GM19035 (cell line): ENCODE measurements at regions not wholly inside any gene's neighbourhood (a gene's known extent, or its start where the extent isn't known, plus 50 kb on each side); places are given as distances from the start of the nearest gene placed in this dataset.
"Not testable (repeated sequence)": the region's sequence is repeated elsewhere in the genome, so short reads cannot be mapped to it uniquely, and the experiment has no call there.

Experiments
- ATAC-seq: cut with Tn5 transposase; IDR thresholded peaks from one replicate; pipeline ENCODE4 v1.9.1; 2021; ENCODE audit not compliant: unreplicated experiment

DNA sequence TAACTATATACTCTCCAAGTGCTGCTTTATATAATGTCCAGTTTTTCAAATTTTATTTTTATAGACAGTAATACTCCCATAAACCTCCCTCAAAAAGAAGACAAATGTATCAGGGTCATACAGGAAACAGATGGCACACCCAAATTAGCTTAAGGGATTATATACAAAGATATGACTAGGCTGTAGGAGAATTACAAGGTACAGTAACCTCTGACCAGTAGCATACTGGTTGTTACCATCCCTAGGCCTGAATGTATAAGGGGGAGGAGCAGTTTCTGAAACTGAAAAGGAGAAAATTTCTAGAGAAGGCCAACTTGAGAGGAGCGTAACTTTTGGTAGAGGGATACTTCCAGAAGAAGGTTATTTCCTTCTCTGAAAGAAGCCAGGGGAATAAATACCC, 122.6 kb upstream of the NBPF19 start:
- not testable (repeated sequence) for ATAC-seq

DNA sequence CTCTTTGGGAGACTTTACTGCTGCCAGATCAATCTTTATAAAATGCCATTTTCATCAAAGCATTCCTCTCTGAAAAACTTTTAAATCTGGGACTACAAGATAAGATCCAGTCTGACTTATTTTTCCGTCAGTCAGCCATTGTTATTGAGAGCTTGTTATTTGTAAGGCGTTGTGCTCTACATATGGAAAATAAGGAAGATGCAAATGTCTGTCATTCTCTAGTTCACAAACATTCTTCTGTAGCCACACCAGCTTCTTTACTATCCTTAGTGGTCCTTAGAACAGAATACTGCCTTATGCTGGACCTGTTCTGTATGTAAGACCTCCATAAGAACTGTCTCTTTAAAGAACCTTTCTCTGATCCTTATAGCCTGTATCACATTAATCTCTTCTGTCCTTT, 120.3 kb upstream of the NBPF19 start:
- not testable (repeated sequence) for ATAC-seq

DNA sequence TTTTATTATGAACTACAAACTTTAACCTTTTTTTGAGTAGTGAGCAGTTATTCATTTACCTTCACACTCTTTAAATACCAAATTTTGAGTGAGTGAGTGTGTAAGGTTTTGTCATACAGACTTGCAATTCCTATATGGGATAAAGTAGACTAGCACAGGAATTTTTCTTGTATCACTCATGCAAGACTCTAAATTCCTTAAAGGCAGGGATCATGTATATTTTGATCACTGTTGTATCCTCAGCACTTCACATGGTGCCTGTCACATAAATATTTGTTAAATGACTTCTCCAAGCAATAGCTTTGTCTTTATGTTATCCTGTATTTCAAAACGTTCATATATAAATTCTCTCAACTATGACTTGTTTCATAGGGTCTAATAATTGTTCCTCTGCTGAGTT, 119.1 kb upstream of the NBPF19 start:
- not testable (repeated sequence) for ATAC-seq

DNA sequence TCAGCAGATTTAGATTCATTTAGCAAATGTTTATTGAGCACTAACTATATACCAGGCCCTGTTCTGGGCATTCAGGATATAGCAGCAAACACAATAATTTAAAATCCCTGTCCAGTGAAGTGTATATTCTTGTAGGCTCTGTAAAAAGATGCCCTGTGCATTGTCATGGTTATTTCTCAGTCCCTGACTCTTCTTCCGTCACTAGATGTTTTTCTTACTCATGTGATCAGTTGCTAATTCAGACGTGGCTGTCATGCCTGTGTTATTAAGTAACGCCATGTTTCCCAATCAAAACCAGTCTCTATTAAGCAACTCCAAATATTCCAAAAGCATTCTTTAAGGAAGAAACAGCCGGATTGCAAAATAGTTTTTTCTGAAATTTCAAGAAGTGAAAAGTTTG, 118.7 kb upstream of the NBPF19 start:
- not testable (repeated sequence) for ATAC-seq

DNA sequence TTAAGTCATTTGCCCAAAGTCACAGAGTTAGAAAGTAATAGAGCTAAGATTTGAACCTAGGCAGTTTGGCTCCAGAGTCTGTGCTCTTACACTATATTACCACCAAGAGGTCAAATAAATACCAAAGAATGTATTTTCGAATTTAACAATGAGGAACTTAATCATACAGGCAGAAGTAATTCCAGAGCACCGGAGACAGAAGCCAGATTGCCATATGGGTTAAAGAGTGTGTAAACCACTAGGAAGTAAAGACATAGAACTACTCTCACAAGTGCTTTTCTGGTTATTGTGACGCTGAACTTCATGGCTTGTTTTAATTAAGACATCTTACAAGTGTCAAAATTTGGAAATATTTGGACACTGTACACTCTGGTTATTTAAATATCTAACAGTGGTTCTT, 114.5 kb upstream of the NBPF19 start:
- not testable (repeated sequence) for ATAC-seq

DNA sequence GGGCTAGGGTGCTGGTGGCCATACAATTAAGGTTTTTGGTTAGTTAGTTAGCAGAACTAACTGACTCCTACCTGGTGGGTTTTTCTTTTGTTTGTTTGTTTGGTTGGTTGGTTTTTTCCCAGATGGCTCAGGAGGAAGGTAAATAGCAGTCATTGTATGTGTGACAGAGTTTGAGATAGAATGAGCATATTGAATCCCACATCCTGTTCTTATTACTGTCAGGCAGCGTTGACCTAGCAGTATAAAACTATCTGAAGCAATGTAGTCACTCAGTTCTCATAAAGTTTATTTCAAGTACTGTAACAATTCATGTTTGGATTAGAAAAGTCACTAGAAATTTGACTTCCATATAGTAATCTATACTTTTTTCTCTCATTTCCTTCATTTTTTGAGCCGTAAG, 113.5 kb upstream of the NBPF19 start:
- not testable (repeated sequence) for ATAC-seq

DNA sequence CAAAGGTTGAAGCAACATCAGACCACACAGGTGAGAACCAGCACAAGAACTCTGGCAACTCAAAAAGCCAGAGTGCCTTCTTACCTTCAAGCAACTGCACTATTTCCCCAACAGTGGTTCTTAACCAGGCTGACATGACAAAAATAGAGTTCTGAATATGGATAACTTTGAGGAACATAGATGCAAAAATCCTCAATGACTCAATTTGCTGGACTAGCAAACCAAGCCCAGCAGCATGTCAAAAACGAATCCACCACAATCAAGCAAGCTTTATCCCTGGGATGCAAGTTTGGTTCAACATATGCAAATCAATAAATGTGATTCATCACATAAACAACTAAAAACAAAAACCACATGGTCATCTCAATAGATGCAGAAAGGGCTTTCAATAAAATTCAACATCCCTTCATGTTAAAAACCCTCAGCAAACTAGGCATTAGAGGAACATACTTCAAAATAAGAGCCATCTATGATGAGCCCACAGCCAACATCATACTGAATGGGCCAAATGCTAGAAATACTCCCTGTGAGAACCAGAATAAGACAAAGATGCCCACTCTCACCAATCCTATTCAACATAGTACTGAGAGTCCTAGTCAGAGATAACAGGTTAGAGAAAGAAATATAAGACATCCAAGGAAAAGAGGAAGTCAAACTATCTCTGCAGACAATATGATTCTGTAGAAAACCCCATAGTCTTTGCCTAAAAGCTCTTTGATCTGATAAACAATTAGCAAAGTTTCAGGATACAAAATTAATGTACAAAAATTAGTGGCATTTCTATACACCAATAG, 110.5 kb upstream of the NBPF19 start:
- not testable (repeated sequence) for ATAC-seq

DNA sequence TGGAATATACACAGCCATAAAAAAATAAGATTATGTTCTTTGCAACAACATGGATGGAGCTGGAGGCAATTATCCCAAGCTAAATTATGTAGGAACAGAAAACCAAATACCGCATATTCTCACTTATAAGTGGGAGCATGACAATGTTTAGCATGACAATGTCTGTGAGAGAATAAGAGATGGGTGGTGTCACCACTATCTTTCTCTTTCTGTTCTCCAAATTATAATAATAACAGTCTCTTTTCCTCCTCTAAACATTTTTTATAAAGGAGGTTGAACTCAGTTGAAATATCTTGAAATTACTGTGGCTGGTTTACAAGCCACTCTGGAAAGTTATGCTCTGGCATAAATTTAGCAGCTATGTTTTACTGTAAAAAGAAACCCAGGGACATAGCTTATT, 108.4 kb upstream of the NBPF19 start:
- ATAC-seq: not testable (repeated sequence)

DNA sequence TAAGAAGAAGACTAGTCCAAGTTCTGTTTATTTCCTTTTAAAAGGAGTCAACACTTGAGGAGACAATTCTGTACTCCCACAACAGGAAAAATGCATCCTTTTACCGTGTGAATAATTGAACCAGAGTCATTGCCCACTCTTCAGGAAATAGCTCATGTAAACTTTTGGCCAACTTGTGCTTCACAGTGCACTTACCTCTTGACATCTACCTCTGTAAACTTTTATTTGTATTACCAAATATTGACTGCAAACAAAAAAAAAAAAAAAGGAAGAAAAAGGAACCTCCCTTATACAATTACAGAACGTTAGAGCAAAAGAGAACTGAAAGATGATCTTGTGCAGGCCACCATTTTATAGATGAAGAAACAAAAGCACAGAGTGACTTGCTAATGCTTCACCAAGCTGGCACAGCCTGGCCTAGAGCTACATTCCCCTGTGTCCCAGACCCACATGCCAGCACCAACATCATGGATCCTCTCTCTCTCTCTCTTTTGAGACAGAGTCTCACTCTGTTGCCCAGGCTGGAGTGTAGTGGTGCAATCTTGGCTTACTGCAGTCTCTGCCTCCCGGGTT, 107.3 kb upstream of the NBPF19 start:
- ATAC-seq: not testable (repeated sequence)

DNA sequence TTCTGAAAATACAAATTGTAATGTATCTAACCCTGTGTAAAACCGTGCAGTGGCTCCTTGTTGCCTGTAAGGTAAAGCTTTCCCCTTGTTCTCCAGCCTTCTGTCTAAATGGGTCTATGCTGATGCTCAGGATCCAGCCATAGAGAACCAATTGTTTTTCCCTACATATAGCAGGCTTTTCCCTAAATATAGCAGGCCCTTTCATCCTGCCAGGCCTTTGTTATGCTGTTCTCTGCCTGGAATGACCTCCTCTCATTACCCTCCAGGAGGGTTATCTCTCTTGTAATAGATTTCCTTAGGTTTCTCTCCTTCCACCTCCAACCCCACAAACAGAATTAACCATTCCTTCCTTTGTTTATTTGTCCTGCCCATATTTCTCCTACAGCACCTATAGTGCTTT, 106.5 kb upstream of the NBPF19 start:
- ATAC-seq: not testable (repeated sequence)

DNA sequence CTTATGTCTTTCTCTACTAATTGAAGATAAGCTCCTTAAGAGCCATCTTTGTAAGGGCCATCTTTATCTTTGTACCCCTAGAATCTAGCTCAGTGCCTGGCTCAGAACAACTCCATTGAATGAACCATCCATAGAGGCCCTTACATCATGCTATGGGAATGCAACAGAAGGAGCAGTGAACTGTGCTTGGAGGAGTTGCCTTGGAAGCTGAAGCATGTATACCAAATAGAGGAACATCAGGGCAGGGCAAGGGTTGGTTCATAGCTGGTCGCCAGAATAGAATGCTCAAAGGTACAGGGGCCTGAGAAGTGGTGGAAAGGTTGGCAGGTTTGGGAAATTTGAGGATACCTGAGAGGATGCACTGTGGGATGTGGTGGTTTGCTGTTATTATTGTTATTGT, 105.8 kb upstream of the NBPF19 start:
- ATAC-seq: not testable (repeated sequence)

DNA sequence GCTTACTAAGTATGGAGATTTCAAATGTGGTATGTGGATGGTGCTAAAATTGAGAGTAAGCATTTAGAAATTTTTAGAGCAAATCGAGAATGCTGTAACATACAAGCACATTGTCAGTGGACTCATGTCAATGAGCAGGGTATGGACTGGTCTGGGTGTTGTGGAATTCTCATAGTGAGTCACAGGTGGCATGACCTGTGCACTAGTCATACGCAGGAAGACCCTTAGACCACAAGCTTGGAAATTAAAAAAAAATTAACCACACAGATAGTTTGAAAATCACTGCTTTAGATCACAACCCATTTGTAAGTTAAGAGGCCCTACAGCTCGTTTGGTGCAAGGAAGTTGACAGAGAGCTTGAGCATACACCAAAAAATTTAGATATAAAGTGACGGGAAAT, 102.9 kb upstream of the NBPF19 start:
- ATAC-seq: not testable (repeated sequence)

DNA sequence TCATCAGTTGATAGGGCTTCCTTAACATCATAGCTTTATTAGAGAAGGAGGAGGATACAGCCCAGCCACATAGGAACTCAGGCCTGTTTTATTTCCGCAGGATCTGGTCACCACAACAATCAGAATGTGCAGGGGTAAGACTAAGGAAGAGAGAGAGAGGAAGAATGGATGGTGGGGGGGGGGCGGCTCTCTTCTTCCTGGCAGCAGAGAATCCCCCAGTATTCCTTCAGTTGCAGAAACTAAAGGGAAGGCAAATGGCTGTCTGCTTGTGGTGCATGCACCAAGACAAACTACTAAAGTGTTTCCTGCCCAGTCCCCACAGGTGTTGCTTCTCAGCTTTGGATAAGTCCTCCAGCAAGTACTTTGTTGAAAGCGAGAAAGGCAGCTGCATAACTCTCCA, 96.4 kb upstream of the NBPF19 start:
- not testable (repeated sequence) for ATAC-seq

DNA sequence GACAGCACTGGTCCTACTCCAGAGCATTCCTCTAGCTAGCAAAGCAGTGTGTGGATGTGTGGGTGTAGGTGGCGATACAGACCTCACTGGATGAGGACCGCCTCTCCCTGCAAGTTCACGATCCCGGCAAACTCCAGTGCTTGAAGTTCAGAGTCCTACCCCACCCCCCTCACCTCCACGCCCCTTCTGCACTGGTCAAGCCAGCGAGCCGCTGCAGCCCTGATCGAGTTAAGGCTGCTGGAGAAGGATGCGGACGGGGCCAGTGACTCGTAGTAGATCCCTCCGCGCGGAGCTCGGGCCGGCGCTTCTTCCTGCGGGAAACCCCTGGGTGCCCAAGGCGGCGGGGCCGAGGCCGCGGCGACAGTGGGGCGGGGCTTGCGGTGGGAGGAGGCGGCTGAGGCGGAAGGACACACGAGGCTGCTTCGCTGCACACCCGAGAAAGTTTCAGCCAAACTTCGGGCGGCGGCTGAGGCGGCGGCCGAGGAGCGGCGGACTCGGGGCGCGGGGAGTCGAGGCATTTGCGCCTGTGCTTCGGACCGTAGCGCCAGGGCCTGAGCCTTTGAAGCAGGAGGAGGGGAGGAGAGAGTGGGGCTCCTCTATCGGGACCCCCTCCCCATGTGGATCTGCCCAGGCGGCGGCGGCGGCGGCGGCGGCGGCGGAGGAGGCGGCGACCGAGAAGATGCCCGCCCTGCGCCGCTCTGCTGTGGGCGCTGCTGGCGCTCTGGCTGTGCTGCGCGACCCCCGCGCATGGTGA, 84.5 kb upstream of the NBPF19 start:
- not testable (repeated sequence) for ATAC-seq

DNA sequence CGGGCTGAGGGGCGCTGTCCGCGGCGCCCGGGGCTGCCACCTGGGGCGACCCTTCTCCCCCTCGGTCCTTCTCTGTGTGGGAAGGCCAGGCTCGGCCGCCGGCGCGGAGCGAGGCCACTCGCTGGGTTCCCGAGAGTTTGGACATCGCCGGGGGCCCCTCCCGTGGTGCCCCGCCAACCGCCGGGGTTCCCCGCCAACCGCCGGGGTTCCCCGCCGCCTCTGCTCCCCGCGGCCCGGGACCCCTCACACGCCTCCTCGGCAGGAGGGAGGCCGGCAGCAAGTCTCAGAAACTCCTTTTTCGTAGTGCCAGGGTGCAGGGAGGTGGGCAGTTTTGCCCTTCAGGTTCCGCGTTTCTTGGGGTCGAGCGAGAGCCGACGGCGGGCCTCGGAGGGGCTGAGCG, 83.9 kb upstream of the NBPF19 start:
- not testable (repeated sequence) for ATAC-seq

DNA sequence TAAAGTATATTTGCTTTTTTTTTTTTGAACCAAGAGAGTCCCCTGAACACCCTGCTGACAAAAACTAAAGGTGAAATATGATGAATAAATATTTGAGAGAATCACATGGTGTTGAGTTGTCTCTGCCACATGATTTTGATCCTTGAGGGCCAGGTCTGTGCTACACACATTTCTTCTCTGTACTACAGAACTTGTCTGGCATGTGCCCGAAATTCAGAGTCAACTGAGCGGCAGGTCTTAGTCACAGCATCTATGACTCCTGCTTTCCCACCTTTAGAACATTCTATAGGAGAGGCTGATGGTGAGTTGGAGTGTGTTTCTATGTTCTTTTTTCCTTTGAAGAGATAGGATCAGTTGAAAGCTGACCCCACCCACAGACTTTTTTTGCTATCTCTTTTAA, 79.0 kb upstream of the NBPF19 start:
- ATAC-seq: not testable (repeated sequence)

DNA sequence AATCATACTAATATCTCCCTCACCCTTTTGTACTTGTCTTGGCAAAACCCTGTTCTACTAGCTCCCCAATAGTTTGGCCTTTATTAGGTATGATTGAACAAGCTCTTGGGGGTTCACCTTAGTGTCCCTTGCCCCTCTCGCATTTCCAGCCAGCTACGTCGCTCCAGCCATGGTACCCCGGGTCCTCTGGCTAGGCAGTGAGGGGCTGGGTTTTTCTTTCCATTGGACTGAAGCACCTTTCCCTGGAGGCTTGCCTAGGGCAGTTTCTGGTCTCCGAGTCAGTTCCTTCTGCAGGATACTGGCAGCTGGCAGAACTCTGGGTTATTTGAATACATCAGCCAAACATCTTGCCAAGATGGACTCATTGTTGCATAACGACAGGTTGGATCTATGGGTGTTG, 76.3 kb upstream of the NBPF19 start:
- ATAC-seq: not testable (repeated sequence)

DNA sequence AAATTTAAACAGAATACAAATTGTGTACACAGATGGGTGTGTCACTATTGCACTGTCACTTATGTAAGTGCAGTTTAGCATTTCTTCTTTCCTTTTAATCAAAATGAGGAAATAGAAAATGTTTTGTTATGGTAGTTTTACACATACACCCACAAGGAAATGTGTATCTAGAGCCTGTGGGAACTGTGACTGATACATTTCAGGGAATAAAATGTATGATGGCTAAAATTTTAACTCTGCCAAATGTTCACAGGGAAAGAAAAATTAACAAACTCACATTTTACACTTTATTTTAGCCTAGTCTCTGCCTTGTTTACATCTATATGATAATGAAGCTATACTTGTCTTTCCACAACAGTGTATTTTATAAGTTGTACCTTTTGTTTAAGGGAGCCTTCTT, 66.4 kb upstream of the NBPF19 start:
- ATAC-seq: not testable (repeated sequence)

DNA sequence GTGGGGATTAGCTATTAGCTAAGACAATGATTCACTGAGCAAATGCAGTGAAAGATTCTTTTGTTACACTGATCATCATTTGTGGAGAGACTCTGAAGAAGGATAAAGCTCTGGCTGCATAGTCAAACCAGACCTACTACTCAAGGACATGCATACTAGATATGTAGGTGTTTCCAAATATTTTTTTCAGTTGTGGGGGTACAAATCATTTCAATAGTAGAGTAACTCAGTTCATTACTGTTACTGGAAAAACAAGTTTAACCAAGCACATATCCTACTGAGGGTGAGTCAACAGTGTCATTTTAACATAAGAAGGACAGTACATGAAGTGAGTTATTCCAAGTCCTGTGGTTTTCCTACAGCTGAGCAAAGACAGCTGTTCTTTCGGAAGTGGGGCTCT, 59.5 kb upstream of the NBPF19 start:
- not testable (repeated sequence) for ATAC-seq

DNA sequence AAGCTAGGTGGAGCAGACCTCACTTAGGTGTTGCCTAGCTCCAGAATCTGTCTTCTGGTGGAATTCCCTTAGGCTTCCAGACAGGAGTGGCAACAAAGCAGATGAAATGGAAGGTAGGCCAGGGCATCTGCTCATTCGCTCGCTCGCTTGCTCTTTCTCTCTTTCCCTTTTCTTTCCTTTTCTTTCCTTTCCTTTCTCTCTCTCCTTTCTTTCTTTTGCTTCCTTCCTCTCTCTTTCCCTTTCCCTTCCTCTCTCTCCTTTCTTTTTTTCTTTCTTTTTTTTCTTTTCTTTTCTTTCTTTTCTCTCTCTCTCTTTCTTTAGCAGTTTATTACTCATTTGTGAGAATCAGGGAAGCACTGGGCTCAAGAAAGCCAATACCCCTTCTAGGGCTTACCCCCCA, 56.1 kb upstream of the NBPF19 start:
- not testable (repeated sequence) for ATAC-seq

DNA sequence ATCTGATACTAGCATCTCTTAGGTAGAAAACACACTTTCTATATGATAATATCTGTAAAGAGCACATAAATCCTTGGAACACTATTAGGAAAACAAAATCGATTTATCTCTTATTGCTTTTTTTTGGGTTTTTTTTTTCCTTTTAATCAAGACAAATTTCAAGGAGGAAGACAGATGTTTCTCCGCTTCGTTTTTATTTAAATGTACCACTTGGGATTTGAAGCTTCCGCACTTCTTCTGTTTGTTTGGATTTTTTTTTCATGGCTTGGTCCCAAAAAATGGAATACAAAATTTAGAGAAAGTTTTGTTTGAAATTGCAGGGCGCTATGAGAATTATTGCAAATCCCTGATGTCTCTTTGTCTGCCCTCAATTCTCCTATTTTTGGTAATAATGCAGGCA, 51.7 kb upstream of the NBPF19 start:
- ATAC-seq: not testable (repeated sequence)
